ENCODE measurements at regions not wholly inside any gene's neighbourhood (a gene's known extent, or its start where the extent isn't known, plus 50 kb on each side); places are given as distances from the start of the nearest gene placed in this dataset.

GRCh38 chr12:107829271-107829670 is 54.8 kb downstream of the ASCL4 start (continued):
- no peak for TF ChIP-seq TSHZ1 (CRISPR knock-in tag; IDR thresholded peaks at IDR 0.05)
- TF ChIP-seq BACH1 (tag; IDR thresholded peaks at IDR 0.05), result no peak
- TF ChIP-seq SRSF3 (IDR thresholded peaks at IDR 0.05; ENCODE audit: insufficient read depth, low read length), result no peak
- TF ChIP-seq TFE3 (CRISPR knock-in tag; IDR thresholded peaks at IDR 0.05), result no peak
- no peak for TF ChIP-seq RFX5 (IDR thresholded peaks at IDR 0.05; ENCODE audit: low read depth, low read length)

- Histone ChIP-seq H4K20me1 (replicated peaks; ENCODE audit: control insufficient read depth, insufficient read depth, low read length) (no peaks in the 10 kb centered on the region), H3K9ac (ENCODE audit: insufficient read depth in 1 of 2, low read depth in 2 of 2, low read length in 2 of 2) (no peak overlapping the region), H3K27me3 (ENCODE audit: control insufficient read depth in 2 of 2, insufficient read depth in 2 of 2, low read length in 2 of 2) (peaks cover 3 to 11% of the 10 kb centered on the region in 2 experiments; a peak in 3 of 5 replicates), H3K4me3 (no peak overlapping the region), H3K79me2 (ENCODE audit: control insufficient read depth, insufficient read depth, low read length) (no peaks in the 10 kb centered on the region), H3K4me2 (ENCODE audit: insufficient read depth, low read length) (no peak overlapping the region), H3K4me1 (replicated peaks in 1 of 2; ENCODE audit: control insufficient read depth in 2 of 2, insufficient read depth in 2 of 2, low read length in 2 of 2) (no peaks in the 10 kb centered on the region), H3K9me1 (ENCODE audit: control insufficient read depth, insufficient read depth, low read length) (no peaks in the 10 kb centered on the region), H3K36me3 (ENCODE audit: control insufficient read depth, insufficient read depth, low read length) (no peaks in the 10 kb centered on the region), H3K27ac (ENCODE audit: extremely low read depth, low read depth, low read length) (no peak overlapping the region), H2AFZ (ENCODE audit: low read depth, low read length) (no peak overlapping the region), H3K9me3 (replicated peaks; ENCODE audit: control insufficient read depth, insufficient read depth, low read depth, low read length) (no peaks in the 10 kb centered on the region)
- intact Hi-C loops (cut with micrococcal nuclease), result no loop called here
- DNase-seq (ENCODE audit: extremely low read depth in 1 of 4, low spot score in 3 of 4), result peak in 1 of 4 experiments; percentile 7
- peak; percentile 74 for TF ChIP-seq PKNOX1 (IDR thresholded peaks at IDR 0.05)
- TF ChIP-seq SAFB (IDR thresholded peaks at IDR 0.05; ENCODE audit: borderline replicate concordance, low read depth, low read length), result no peak
- TF ChIP-seq TCFL5 (CRISPR knock-in tag; conservative IDR thresholded peaks at IDR 0.05), result no peak
- TF ChIP-seq PBX2 (CRISPR knock-in tag; IDR thresholded peaks at IDR 0.05; ENCODE audit: low read depth), result no peak
- TF ChIP-seq PBX2 (tag; conservative IDR thresholded peaks at IDR 0.05; ENCODE audit: low read depth), result peak; percentile 80
- peak; percentile 87 for TF ChIP-seq MECOM (CRISPR knock-in tag; IDR thresholded peaks at IDR 0.05)
- peak; percentile 71 for TF ChIP-seq MEIS2 (IDR thresholded peaks at IDR 0.05; ENCODE audit: partially characterized antibody)
- FAIRE-seq, result no peak
- whole genome bisulfite sequencing (ENCODE audit: insufficient coverage, low coverage, missing lambda C conversion rate), result 0% methylated on average over 4 of the region's 4 CpGs
- ATAC-seq, result no peak
- ChIA-PET POLR2A (no interaction called here), CTCF (ENCODE audit: low intra/inter-chr PET ratio) (no interaction called here)
- in situ Hi-C loops (cut with MboI), result no loop called here
- BruUV-seq (replicated peaks), result no TSS peak
Measured at GRCh38 chr12:107832441-107832840, 57.9 kb downstream of the ASCL4 start.

Measured in K562 (cell line).